ENCODE measurements at regions not wholly inside any gene's neighbourhood (a gene's known extent, or its start where the extent isn't known, plus 50 kb on each side); places are given as distances from the start of the nearest gene placed in this dataset.
"Not testable (repeated sequence)": the region's sequence is repeated elsewhere in the genome, so short reads cannot be mapped to it uniquely, and the experiment has no call there.

GRCh38 chr3:166817269-166817668, 562.8 kb downstream of the ZBBX start:
- DNase-seq: not testable (repeated sequence)

DNA sequence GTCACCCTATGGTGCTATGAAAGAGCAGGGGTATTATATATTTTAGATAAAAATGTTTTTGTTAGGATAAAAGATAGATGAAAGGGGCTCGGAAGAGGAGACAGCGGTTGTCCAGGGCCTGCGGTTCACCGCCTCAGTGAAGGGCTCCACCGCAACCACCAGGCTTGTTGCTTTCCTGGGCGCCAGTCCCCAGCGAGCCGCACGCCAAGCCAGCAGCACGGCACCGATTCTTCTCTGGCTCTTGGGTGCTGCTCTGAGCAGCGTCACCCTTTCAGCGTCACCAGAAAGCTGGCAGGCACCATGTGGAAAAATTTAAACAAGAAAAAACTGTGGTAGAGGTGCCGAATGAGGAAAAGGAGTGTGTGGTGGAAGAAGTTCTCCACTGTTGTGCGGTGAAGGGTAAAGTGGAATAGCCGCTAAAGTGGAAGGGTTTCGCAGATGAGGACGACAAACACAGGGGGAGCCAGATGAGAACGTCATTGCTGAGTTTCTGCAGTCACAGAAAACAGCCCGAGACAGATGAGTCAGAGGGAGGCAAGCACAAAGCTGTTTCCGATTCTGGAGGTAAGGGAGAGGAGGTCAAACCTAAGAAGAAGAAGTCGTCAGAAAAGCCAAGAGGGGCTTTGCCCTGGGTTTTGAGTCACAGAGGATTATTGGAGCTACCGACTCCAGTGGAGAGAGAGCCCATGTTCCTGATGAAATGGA, 569.2 kb downstream of the ZBBX start:
- no peak for DNase-seq

- no peak for DNase-seq
These were observed 570.6 kb downstream of the ZBBX start for GRCh38 chr3:166809520-166809919.

GRCh38 chr3:166788936-166789335, 591.2 kb downstream of the ZBBX start:
- no peak for DNase-seq

- DNase-seq: no peak
These were observed 594.2 kb downstream of the ZBBX start for GRCh38 chr3:166785876-166786275.

GRCh38 chr3:166783206-166783605, 596.9 kb downstream of the ZBBX start:
- DNase-seq: no peak

DNA sequence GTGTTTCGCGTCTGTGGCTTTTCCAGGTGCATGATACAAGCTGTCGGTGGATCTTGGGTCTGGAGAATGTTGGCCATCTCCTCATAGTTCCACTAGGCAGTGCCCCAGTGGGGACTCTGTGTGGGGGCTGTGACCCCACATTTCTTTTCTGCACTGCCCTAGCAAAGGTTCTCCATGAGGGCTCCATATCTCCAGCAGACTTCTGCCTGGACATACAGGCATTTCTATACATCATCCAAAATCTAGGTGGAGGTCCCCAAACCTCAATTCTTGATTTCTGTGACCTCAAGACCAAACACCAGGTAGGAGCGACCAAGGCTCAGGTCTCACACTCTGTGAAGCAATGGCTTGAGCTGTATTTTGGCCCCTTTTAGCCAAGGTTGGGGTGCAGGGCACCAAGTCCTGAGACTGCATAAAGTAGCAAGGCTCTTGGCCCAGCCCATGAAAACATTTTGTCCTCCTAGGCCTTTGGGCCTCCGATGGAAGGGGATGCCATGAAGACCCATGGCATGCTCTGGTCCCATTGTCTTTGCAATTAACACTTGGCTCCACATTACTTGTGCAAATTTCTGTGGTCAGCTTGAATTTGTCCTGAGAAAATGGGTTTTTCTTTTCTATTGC, 615.3 kb downstream of the ZBBX start:
- DNase-seq: no peak

GRCh38 chr3:166759736-166760513, 620.2 kb downstream of the ZBBX start:
- DNase-seq: no peak

DNA sequence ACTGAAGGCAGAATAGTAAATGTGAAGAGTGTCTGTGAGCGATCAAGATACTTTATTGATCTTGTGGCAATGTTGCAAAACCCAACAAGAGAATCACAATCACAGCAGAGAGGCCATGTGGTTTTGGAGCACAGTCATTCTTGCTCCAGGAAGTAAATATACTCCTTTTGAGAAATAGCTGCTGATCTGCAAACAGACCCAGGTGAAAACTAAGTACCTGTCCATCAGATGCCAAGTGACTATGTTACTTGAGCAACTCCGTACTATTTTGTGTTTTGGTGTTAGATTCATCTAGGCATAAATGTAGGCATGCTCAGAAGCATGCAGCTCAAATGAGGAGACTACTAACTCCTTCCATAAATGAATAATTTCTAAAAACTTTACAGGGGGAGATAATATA, 627.9 kb downstream of the ZBBX start:
- DNase-seq: no peak

DNA sequence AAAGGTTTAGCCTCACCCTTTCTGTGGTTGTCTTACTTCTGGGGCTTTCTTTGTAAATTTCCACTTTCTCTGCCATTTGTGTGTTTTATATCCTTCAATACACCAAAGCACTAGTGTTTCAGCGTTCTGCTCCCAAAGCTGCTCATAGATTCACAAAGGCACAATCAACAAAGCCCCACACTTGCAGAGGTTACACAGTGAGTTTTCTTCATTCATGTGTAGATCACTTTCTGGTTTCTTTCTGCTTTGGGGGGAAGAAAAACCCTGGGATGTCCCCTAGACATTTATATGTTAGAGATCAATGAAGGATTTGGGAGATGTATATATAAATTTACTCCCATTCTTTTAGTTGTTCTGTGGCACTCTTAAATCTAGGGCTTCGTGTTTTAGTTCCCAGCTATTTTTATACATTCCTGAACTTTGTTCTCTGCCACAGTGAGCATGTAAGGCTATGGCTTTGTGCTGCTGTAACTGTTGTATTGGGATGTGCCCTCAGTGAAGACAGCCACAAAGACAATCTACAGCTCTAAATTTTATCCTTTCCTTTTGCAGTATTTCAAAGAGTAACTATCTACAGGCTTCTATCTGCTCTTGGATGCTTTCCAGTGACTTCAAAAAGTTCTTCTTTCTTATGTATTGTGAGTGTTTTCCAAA, 636.5 kb downstream of the ZBBX start:
- no peak for DNase-seq

GRCh38 chr3:166734734-166735133, 645.4 kb downstream of the ZBBX start:
- DNase-seq: no peak

DNA sequence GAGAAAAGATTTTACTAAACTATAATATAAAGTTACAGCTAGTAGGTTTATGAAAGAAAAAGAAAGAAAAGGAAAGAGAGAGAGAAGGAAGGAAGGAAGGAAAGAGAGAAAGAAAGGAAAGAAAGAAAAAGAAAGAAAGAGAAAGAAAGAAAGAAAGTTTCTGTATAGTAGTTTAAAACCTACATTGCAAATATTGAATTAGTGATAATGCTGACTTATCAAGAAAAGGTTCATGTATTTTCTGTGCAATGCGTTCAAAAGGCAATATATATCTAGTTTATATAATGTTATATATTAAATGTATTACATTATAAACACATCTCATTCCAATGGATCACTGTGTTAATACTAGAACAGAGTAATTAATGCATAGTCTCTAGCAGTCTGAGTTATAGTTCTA, 648.4 kb downstream of the ZBBX start:
- DNase-seq: no peak

- DNase-seq: no peak
These were observed 658.6 kb downstream of the ZBBX start for GRCh38 chr3:166721466-166721865.

- no peak for DNase-seq
These were observed 665.9 kb downstream of the ZBBX start for GRCh38 chr3:166714206-166714605.

DNA sequence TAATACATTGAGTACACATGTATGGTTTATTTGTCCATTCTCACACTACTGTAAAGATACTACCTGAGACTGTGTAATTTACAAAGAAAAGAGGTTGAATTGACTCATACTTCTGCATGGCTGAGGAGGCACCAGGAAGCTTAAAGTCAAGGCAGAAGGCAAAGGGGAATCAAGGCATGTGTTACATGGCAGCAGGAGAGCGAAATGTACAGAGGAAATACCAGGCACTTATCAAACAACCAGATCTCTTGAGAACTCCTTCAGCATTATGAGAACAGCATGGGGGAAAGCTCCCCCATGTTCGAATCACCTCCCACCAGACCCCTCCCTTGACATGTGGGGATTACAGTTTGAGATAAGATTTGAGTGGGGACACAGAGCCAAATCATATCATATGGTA, 666.3 kb downstream of the ZBBX start:
- no peak for DNase-seq

DNA sequence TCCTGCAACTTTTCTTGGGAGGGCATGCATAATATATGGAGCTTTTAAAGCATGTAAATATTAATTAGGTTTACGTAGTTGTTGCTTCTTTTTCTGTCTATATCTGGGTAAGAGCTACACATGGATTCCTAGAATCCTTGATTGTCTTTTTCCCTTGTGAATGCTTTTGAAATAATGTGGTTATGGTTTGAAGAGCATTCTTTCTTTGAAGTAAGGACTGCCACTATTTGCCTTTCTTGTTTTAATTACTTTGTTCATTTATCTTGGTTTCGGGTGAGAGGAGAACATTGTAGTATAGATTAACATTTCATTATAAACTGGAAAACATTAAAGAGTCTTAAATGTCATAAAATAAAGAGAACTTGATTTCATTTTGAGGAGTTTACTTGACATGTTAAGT, 674.0 kb downstream of the ZBBX start:
- DNase-seq: no peak

- no peak for DNase-seq
These were observed 682.6 kb downstream of the ZBBX start for GRCh38 chr3:166697495-166697894.

GRCh38 chr3:166696103-166696502, 684.0 kb downstream of the ZBBX start:
- no peak for DNase-seq

GRCh38 chr3:166688665-166689064, 691.4 kb downstream of the ZBBX start:
- DNase-seq: no peak

GRCh38 chr3:166685246-166685645, 694.9 kb downstream of the ZBBX start:
- DNase-seq: no peak

DNA sequence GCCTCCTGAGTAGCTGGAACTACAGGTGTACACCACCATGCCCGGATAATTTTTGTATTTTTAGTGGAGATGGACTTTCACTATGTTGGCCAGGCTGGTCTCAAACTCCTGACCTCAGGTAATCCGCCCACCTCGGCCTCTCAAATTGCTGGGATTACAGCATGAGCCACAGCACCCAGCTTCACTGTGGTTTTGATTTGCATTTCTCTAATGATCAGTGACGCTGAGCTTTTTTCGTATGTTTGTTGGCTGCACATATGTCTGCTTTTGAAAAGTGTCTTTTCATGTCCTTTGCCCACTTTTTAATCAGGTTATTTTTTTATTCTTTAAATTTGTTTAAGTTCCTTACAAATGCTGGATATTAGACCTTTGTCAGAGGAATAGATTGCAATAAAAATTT, 696.0 kb downstream of the ZBBX start:
- not testable (repeated sequence) for DNase-seq

GRCh38 chr3:166669781-166670180, 710.3 kb downstream of the ZBBX start:
- no peak for DNase-seq

DNA sequence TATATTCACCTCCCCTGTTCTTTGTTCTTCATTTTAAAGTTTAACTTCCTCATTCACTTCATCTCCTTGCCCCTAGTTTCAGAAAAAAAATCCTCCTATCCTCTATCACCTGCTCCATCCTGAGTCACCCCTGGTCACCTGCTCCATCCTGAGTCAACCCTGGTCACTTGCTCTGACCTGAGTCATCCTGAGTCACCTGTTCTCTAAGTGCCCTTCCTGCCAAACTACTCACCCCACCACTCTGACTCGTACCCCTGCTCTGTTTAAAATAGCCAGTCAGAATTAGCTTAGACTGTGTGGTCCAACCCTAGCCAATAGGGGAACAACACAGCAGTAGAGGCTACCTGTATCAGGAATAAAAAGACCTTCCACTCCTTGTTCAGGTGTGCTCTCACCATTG, 716.9 kb downstream of the ZBBX start:
- DNase-seq: no peak

DNA sequence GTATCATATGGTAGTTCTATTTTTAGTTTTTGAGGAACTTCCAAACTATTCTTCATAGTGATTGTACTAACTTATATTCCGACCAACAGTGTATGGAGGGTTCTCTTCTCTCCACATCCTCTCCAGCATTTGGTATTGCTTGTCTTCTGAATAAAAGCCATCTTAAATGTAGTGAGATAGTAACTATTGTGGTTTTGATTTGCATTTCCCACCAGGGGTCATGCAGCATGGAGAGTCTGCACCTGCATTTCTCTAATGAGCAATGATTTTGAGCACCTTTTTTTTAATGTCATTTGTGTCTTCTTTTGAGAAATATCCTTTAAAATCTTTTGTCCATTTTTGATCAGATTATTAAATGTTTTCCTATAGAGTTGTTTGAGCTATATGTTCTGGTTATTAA, 718.5 kb downstream of the ZBBX start:
- DNase-seq: no peak

Data from NCI-H2081 (cell line).